WTC11 (cell line): ENCODE measurements at regions not wholly inside any gene's neighbourhood (a gene's known extent, or its start where the extent isn't known, plus 50 kb on each side); places are given as distances from the start of the nearest gene placed in this dataset.
"Not testable (repeated sequence)": the region's sequence is repeated elsewhere in the genome, so short reads cannot be mapped to it uniquely, and the experiment has no call there.

Experiments
- ATAC-seq: fragments of 200-7000 bp; cut with Tn5 transposase; 2 replicates; pipeline ENCODE4 v1.10.0; 2021; ENCODE audit warnings: mild to moderate bottlenecking, moderate library complexity
- CTCF ChIA-PET: fragments of 300-600 bp; sonication (Branson Sonifier 250); formaldehyde crosslinking; loops from one replicate; lab custom pipeline; 2021; ENCODE audit warnings: antibody characterized with exemption; lab: Charles Lee
- POLR2A ChIA-PET: fragments of 350-600 bp; sonication (Branson Sonifier 250); formaldehyde crosslinking; loops from one replicate; lab custom pipeline; 2021; ENCODE audit warnings: antibody characterized with exemption; lab: Charles Lee
- DNase-seq: peaks from one replicate; pipeline ENCODE4 v3.0.0; 2021; ENCODE audit warnings: low spot score
- H3K27ac Mint-ChIP-seq: 2 replicates; pipeline ENCODE4 v1.8.0; 2021; ENCODE audit warnings: mixed read lengths
- H3K27me3 Mint-ChIP-seq: 2 replicates; pipeline ENCODE4 v1.8.0; 2021; ENCODE audit warnings: low read depth, mild to moderate bottlenecking, moderate library complexity, mixed read lengths
- H3K36me3 Mint-ChIP-seq: 2 replicates; pipeline ENCODE4 v1.8.0; 2021; ENCODE audit warnings: mixed read lengths
- H3K4me1 Mint-ChIP-seq: 2 replicates; pipeline ENCODE4 v1.8.0; 2022; ENCODE audit warnings: mixed read lengths
- H3K4me3 Mint-ChIP-seq: 2 replicates; pipeline ENCODE4 v1.8.0; 2021; ENCODE audit warnings: mild to moderate bottlenecking, moderate library complexity, mixed read lengths
- H3K9me3 Mint-ChIP-seq: 2 replicates; pipeline ENCODE4 v1.8.0; 2021; ENCODE audit warnings: mixed read lengths
- ARID4B ChIP-seq: sonication (generic); formaldehyde crosslinking; IDR thresholded peaks from 2 replicates; pipeline ENCODE4 v1.8.0; 2023; ENCODE audit warnings: missing genetic modification reagents, mild to moderate bottlenecking, borderline replicate concordance
- ATF1 ChIP-seq: sonication (generic); formaldehyde crosslinking; IDR thresholded peaks from 2 replicates; pipeline ENCODE4 v1.8.1; 2023; ENCODE audit warnings: mild to moderate bottlenecking, moderate library complexity, missing genetic modification reagents
- CREM ChIP-seq: sonication (generic); formaldehyde crosslinking; IDR thresholded peaks from 2 replicates; pipeline ENCODE4 v1.8.1; 2022; ENCODE audit warnings: mild to moderate bottlenecking, missing genetic modification reagents, moderate library complexity
- E2F4 ChIP-seq: sonication (generic); formaldehyde crosslinking; IDR thresholded peaks from 2 replicates; pipeline ENCODE4 v1.8.1; 2022; ENCODE audit warnings: low read depth, mild to moderate bottlenecking, moderate library complexity, missing genetic modification reagents, borderline replicate concordance
- FOXK1 ChIP-seq: sonication (generic); formaldehyde crosslinking; IDR thresholded peaks from 2 replicates; pipeline ENCODE4 v1.8.0; 2022; ENCODE audit warnings: mild to moderate bottlenecking, moderate library complexity, missing genetic modification reagents
- FOXP1 ChIP-seq: sonication (generic); formaldehyde crosslinking; IDR thresholded peaks from 2 replicates; pipeline ENCODE4 v1.8.0; 2022; ENCODE audit warnings: missing genetic modification reagents, mild to moderate bottlenecking, moderate library complexity, borderline replicate concordance
- FOXP4 ChIP-seq: sonication (generic); formaldehyde crosslinking; IDR thresholded peaks from 2 replicates; pipeline ENCODE4 v1.8.0; 2022; ENCODE audit warnings: mild to moderate bottlenecking, missing genetic modification reagents
- JAZF1 ChIP-seq: fragments of 250-450 bp; sonication (Bioruptor Pico); IDR thresholded peaks from 2 replicates; pipeline ENCODE4 v1.9.0; 2021; ENCODE audit warnings: moderate library complexity, mild to moderate bottlenecking, inconsistent platforms
- MXD4 ChIP-seq: fragments of 250-450 bp; sonication (Bioruptor Pico); IDR thresholded peaks from 2 replicates; pipeline ENCODE4 v1.8.0; 2021; ENCODE audit warnings: mild to moderate bottlenecking, moderate library complexity, borderline replicate concordance
- NR2C2 ChIP-seq: sonication (generic); formaldehyde crosslinking; IDR thresholded peaks from 2 replicates; pipeline ENCODE4 v1.8.0; 2022; ENCODE audit warnings: mild to moderate bottlenecking, missing genetic modification reagents
- PREB ChIP-seq: sonication (generic); formaldehyde crosslinking; IDR thresholded peaks from 2 replicates; pipeline ENCODE4 v1.8.1; 2022; ENCODE audit warnings: mild to moderate bottlenecking, missing genetic modification reagents, moderate library complexity, borderline replicate concordance
- PRRX2 ChIP-seq: fragments of 250-450 bp; sonication (Bioruptor Pico); IDR thresholded peaks from 2 replicates; pipeline ENCODE4 v1.8.0; 2021; ENCODE audit warnings: mild to moderate bottlenecking
- TCF7 ChIP-seq: sonication (generic); formaldehyde crosslinking; IDR thresholded peaks from 2 replicates; pipeline ENCODE4 v1.8.0; 2022; ENCODE audit warnings: mild to moderate bottlenecking, low read depth, missing genetic modification reagents, moderate library complexity
- TEAD1 ChIP-seq: sonication (generic); formaldehyde crosslinking; IDR thresholded peaks from 2 replicates; pipeline ENCODE4 v1.8.0; 2022; ENCODE audit warnings: mild to moderate bottlenecking, missing genetic modification reagents
- ZBTB21 ChIP-seq: sonication (generic); formaldehyde crosslinking; IDR thresholded peaks from 2 replicates; pipeline ENCODE4 v1.8.1; 2023; ENCODE audit warnings: mild to moderate bottlenecking, missing genetic modification reagents, borderline replicate concordance
- ZNF281 ChIP-seq: sonication (generic); formaldehyde crosslinking; IDR thresholded peaks from 2 replicates; pipeline ENCODE4 v1.8.0; 2023; ENCODE audit warnings: mild to moderate bottlenecking, missing genetic modification reagents
- ZNF423 ChIP-seq: fragments of 250-450 bp; sonication (Bioruptor Pico); IDR thresholded peaks from 2 replicates; pipeline ENCODE4 v2.1.2; 2022; ENCODE audit warnings: mild to moderate bottlenecking, moderate library complexity
- ZSCAN18 ChIP-seq: fragments of 250-450 bp; sonication (Bioruptor Pico); IDR thresholded peaks from 2 replicates; pipeline ENCODE4 v2.1.2; 2022; ENCODE audit warnings: mild to moderate bottlenecking, moderate library complexity

GRCh38 chr1:177634151-177634550 lies 335.7 kb downstream of the SEC16B start:
- DNase-seq, result peak; percentile 41
- H3K36me3 Mint-ChIP-seq, H3K27me3 Mint-ChIP-seq, ATAC-seq, H3K27ac Mint-ChIP-seq, POLR2A ChIA-PET, CTCF ChIA-PET, H3K9me3 Mint-ChIP-seq: not testable (repeated sequence)
- H3K4me3 Mint-ChIP-seq, result peak overlapping the region; percentile 75
- peaks cover 12% of the 10 kb centered on the region for H3K4me1 Mint-ChIP-seq
- TF ChIP-seq ZNF281 (0 out of 2 replicates have a peak, but pooled peaks have one; percentile 37), FOXK1 (CRISPR knock-in tag) (peak; percentile 78; the same call in 1 of the 2 replicates), FOXP4 (CRISPR knock-in tag) (0 out of 2 replicates have a peak, but pooled peaks have one; percentile 51)
- TF ChIP-seq, all 79 proteins: peak for 3; not testable (repeated sequence) for 76

GRCh38 chr1:177632923-177633615 lies 336.8 kb downstream of the SEC16B start:
- ATAC-seq (no peak), DNase-seq (no peak)
- H3K9me3 Mint-ChIP-seq, result no peaks in the 10 kb centered on the region
- H3K27ac Mint-ChIP-seq, result no peak overlapping the region
- H3K4me1 Mint-ChIP-seq, result peaks cover 12% of the 10 kb centered on the region
- POLR2A ChIA-PET, result no interaction called here
- H3K4me3 Mint-ChIP-seq, result peak overlapping the region; percentile 75
- no peaks in the 10 kb centered on the region for H3K36me3 Mint-ChIP-seq
- CTCF ChIA-PET, result no interaction called here
- no peaks in the 10 kb centered on the region for H3K27me3 Mint-ChIP-seq
- TF ChIP-seq FOXP1 (CRISPR knock-in tag) (no peak), MXD4 (no peak), ZBTB21 (no peak), PRRX2 (CRISPR knock-in tag) (no peak), ZSCAN18 (CRISPR knock-in tag) (no peak), ARID4B (no peak), ZNF423 (no peak), NR2C2 (CRISPR knock-in tag) (no peak), TCF7 (CRISPR knock-in tag) (no peak), JAZF1 (CRISPR knock-in tag) (no peak), E2F4 (CRISPR knock-in tag) (no peak), CREM (CRISPR knock-in tag) (no peak), TEAD1 (CRISPR knock-in tag) (no peak), ATF1 (CRISPR knock-in tag) (no peak), PREB (CRISPR knock-in tag) (no peak)
